ENCODE measurements at regions not wholly inside any gene's neighbourhood (a gene's known extent, or its start where the extent isn't known, plus 50 kb on each side); places are given as distances from the start of the nearest gene placed in this dataset.

GRCh38 chr2:180734382-180734781, 246.0 kb upstream of the UBE2E3 start:
- TF ChIP-seq, protein P1, sequence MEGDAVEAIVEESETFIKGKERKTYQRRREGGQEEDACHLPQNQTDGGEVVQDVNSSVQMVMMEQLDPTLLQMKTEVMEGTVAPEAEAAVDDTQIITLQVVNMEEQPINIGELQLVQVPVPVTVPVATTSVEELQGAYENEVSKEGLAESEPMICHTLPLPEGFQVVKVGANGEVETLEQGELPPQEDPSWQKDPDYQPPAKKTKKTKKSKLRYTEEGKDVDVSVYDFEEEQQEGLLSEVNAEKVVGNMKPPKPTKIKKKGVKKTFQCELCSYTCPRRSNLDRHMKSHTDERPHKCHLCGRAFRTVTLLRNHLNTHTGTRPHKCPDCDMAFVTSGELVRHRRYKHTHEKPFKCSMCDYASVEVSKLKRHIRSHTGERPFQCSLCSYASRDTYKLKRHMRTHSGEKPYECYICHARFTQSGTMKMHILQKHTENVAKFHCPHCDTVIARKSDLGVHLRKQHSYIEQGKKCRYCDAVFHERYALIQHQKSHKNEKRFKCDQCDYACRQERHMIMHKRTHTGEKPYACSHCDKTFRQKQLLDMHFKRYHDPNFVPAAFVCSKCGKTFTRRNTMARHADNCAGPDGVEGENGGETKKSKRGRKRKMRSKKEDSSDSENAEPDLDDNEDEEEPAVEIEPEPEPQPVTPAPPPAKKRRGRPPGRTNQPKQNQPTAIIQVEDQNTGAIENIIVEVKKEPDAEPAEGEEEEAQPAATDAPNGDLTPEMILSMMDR (IDR thresholded peaks at IDR 0.05), result no peak
- no peak for TF ChIP-seq POLR2A (IDR thresholded peaks at IDR 0.05)
